Mesothelial cell of epicardium (in vitro differentiated cells): ENCODE measurements at regions not wholly inside any gene's neighbourhood (a gene's known extent, or its start where the extent isn't known, plus 50 kb on each side); places are given as distances from the start of the nearest gene placed in this dataset.

ENCODE experiments used
- DNase-seq, 2 experiments: peaks; one replicate each; pipeline ENCODE4 v3.0.0; 2021; ENCODE audit warnings: low spot score in 2 of 2; ENCODE audit not compliant: unreplicated experiment in 2 of 2
- H3K27ac Mint-ChIP-seq: 2 replicates; pipeline ENCODE4 v1.8.0; 2021; ENCODE audit warnings: mixed read lengths
- H3K27me3 Mint-ChIP-seq: 2 replicates; pipeline ENCODE4 v1.8.0; 2021; ENCODE audit warnings: low read depth, mixed read lengths
- H3K36me3 Mint-ChIP-seq: 2 replicates; pipeline ENCODE4 v1.8.0; 2021; ENCODE audit warnings: mixed read lengths
- H3K4me1 Mint-ChIP-seq: 2 replicates; pipeline ENCODE4 v1.8.0; 2021; ENCODE audit warnings: mixed read lengths
- H3K4me3 Mint-ChIP-seq: 2 replicates; pipeline ENCODE4 v1.8.0; 2021; ENCODE audit warnings: mild to moderate bottlenecking, moderate library complexity, mixed read lengths
- H3K9me3 Mint-ChIP-seq: 2 replicates; pipeline ENCODE4 v1.8.0; 2021; ENCODE audit warnings: mixed read lengths
- TF ChIP-seq, protein P1 (sequence below): fragments of 200-600 bp; sonication (generic); IDR thresholded peaks from one replicate; pipeline ENCODE4 v1.5.0; 2021; ENCODE audit warnings: antibody characterized with exemption; ENCODE audit not compliant: unreplicated experiment

DNA sequence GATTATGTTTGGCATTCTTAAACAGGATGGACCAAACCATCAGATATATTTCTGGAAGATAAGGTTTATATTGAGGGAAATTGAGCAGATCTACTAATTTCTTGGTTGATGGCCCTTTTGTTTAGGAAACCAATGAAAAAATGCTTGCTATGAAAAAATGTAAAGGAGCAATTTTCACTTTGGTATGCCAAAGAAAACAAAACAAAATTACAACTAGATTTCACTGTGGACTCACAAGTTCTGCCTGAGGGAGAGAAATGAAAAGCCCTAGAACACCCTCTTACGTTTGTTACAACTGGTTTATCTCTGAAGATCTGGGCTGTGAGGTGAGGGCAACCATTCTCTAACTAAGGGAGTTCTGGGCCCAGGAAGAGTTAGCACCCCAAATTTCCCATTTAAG, 122.5 kb upstream of the IL15 start:
- H3K27me3 Mint-ChIP-seq: no peaks in the 10 kb centered on the region
- H3K9me3 Mint-ChIP-seq: peaks cover 15% of the 10 kb centered on the region
- no peak for DNase-seq

DNA sequence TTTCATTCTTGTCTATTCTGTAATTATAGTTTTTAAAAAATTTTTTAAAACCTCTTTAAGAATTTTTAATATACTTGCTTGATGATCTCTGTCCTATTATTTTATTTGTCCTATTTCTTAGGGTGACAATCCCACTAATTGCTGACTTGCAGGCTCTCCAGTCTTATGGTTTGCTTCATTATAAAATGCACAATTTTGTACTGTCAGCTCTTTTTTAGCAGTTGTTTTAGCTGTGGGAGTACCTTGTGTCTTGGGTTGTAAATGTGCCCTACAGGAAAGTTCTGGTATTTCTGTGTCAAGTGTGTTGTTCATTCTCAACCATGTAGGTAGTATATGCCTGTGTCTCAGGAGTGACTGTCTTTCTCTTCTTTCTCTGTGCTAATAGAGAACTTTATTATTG, 118.2 kb upstream of the IL15 start:
- Mint-ChIP-seq H3K27me3 (peaks cover 5% of the 10 kb centered on the region), H3K36me3 (no peaks in the 10 kb centered on the region), H3K27ac (no peak overlapping the region), H3K9me3 (peaks cover 8% of the 10 kb centered on the region), H3K4me1 (peaks cover 4% of the 10 kb centered on the region), H3K4me3 (no peak overlapping the region)
- TF ChIP-seq, protein P1, sequence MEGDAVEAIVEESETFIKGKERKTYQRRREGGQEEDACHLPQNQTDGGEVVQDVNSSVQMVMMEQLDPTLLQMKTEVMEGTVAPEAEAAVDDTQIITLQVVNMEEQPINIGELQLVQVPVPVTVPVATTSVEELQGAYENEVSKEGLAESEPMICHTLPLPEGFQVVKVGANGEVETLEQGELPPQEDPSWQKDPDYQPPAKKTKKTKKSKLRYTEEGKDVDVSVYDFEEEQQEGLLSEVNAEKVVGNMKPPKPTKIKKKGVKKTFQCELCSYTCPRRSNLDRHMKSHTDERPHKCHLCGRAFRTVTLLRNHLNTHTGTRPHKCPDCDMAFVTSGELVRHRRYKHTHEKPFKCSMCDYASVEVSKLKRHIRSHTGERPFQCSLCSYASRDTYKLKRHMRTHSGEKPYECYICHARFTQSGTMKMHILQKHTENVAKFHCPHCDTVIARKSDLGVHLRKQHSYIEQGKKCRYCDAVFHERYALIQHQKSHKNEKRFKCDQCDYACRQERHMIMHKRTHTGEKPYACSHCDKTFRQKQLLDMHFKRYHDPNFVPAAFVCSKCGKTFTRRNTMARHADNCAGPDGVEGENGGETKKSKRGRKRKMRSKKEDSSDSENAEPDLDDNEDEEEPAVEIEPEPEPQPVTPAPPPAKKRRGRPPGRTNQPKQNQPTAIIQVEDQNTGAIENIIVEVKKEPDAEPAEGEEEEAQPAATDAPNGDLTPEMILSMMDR: no peak
- no peak for DNase-seq

More for the DNA sequence above, 122.5 kb upstream of the IL15 start:
- Mint-ChIP-seq H3K27ac (no peak overlapping the region), H3K4me3 (no peak overlapping the region), H3K4me1 (no peaks in the 10 kb centered on the region), H3K36me3 (peaks cover 2% of the 10 kb centered on the region)
- TF ChIP-seq, protein P1: no peak

DNA sequence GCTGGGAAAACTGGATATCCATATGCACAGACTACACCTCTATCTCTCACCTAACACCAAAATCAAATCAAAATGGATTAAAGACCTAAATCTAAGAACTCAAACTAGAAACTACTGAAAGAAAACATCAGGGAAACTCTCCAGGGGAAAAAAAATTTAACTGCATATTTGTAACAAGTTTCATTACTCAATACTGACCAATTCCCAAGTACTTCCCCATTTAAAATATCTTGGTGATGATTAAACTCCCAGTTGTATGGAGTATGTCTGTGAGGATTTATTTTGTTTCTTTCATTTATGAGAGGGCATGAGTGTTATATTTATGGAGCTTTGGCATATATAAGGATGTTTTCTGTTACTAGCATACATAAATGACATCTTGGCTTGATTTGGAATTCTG, 112.3 kb upstream of the IL15 start:
- H3K27me3 Mint-ChIP-seq: peaks cover 5% of the 10 kb centered on the region
- peaks cover 4% of the 10 kb centered on the region for H3K4me1 Mint-ChIP-seq
- no peak for DNase-seq
- H3K4me3 Mint-ChIP-seq: no peak overlapping the region
- TF ChIP-seq, protein P1: no peak
- peaks cover 1% of the 10 kb centered on the region for H3K36me3 Mint-ChIP-seq
- no peak overlapping the region for H3K27ac Mint-ChIP-seq
- peaks cover 22% of the 10 kb centered on the region for H3K9me3 Mint-ChIP-seq

DNA sequence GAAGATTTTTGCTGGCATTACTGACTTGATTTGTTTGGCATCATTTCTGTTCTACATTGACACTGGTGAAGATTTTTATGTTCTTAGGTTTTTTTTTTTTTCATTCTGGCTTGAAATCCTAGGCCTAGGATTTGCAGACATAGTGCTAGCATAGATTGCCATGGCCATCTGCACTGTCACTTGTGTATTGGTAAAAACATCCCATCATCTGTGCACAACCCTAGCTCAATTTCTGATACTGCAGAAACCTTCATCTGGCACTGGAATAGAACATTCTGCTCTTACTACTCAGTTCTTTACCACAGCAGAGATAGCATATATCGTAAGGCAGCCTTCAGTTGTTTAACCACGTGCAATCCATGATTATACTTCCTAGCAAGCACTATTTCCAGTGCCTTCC, 111.5 kb upstream of the IL15 start:
- Mint-ChIP-seq H3K4me3 (no peak overlapping the region), H3K36me3 (peaks cover 1% of the 10 kb centered on the region), H3K27me3 (peaks cover 5% of the 10 kb centered on the region), H3K9me3 (peaks cover 22% of the 10 kb centered on the region), H3K27ac (no peak overlapping the region), H3K4me1 (peaks cover 4% of the 10 kb centered on the region)
- TF ChIP-seq, protein P1: no peak
- no peak for DNase-seq

DNA sequence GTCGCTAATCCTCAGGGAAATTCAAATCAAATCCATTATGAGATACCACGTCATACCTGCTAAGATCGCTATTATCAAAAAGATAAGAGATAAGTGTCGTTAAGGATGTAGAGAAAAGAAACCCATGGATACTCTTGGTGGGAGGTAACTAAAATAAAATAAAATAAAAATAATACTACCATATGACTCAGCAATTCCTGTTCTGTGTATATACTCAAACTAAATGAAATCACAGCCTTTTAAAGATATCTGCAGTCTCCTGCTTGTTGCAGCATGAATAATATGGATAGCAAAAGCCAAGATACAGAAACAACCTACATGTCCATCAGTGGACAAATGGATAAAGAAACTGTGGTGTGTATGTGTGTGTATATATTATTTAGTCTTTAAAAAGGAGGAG, 105.8 kb upstream of the IL15 start:
- Mint-ChIP-seq H3K36me3 (peaks cover 1% of the 10 kb centered on the region), H3K4me3 (no peak overlapping the region), H3K4me1 (no peaks in the 10 kb centered on the region), H3K27me3 (no peaks in the 10 kb centered on the region), H3K9me3 (peaks cover 43% of the 10 kb centered on the region), H3K27ac (no peak overlapping the region)
- TF ChIP-seq, protein P1: no peak
- DNase-seq: no peak

DNA sequence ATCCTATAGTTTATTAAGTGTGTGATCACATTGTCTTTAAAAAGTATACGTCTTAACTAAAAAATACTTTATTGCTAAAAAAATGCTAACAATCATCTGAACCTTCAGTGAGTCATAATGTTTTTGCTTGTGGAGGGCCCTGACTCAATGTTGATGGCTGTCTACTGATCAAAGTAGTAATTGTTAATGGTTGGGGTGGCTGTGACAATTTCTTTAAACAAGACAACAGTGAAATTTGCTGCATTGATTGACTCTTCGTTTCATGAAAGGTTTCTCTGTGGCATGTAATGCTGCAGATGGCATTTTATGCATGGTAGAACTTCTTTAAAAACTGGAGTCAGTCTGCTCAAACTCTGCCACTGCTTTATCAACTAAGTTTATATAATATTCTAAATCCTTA, 101.4 kb upstream of the IL15 start:
- H3K36me3 Mint-ChIP-seq: peaks cover 9% of the 10 kb centered on the region

More for the DNA sequence above, 101.4 kb upstream of the IL15 start:
- Mint-ChIP-seq H3K4me3 (no peak overlapping the region), H3K4me1 (no peaks in the 10 kb centered on the region), H3K27ac (no peak overlapping the region), H3K9me3 (peaks cover 42% of the 10 kb centered on the region), H3K27me3 (no peaks in the 10 kb centered on the region)
- no peak for DNase-seq
- TF ChIP-seq, protein P1: no peak
